ENCODE measurements at regions not wholly inside any gene's neighbourhood (a gene's known extent, or its start where the extent isn't known, plus 50 kb on each side); places are given as distances from the start of the nearest gene placed in this dataset.
"Not testable (repeated sequence)": the region's sequence is repeated elsewhere in the genome, so short reads cannot be mapped to it uniquely, and the experiment has no call there.

DNA sequence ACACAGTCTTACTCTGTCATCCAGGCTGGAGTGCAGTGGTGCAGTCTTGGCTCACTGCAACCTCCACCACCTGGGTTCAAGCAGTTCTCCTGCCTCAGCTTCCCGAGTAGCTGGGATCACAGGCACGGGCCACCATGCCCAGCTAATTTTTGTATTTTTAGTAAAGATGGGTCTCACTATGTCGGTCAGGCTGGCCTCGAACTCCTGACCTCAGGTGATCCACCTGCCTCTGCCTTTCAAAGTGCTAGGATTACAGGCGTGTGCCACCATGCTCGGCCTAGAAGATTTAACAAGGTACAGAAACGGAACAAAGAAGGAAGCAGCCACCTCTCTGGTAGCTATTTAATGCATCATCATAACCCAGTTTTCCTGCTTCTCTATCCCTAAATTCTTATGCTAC, 113.8 kb downstream of the LARP7 start:
- not testable (repeated sequence) for TF ChIP-seq CTCF, EP300 (IDR thresholded peaks at IDR 0.05)

Data from gastroesophageal sphincter (tissue), 3 donors.